IMR-90 (cell line): ENCODE measurements at regions not wholly inside any gene's neighbourhood (a gene's known extent, or its start where the extent isn't known, plus 50 kb on each side); places are given as distances from the start of the nearest gene placed in this dataset.

ENCODE experiments used
- ATAC-seq: fragments of 200-7000 bp; cut with Tn5 transposase; 2 replicates; pipeline ENCODE4 v1.9.1; 2020; ENCODE audit warnings: low read depth, mild to moderate bottlenecking, moderate library complexity
- BruUV-seq: library from RNA; stranded (reverse); fragments of 400-500 nt; replicated peaks from 2 replicates; lab custom pipeline; 2021; lab: Mats Ljungman, UMichigan
- CTCF ChIA-PET: fragments of 300-600 bp; formaldehyde crosslinking; extraction: SDS; loops from one replicate; lab custom pipeline; 2021; ENCODE audit warnings: antibody characterized with exemption; lab: Yijun Ruan, JAX
- POLR2A ChIA-PET: fragments of 300-600 bp; sonication (Branson Sonifier 250); formaldehyde crosslinking; loops from one replicate; lab custom pipeline; 2022; ENCODE audit warnings: antibody characterized with exemption; ENCODE audit not compliant: unreplicated experiment; lab: Charles Lee
- DNase-seq: peaks from one replicate; pipeline ENCODE4 v3.0.0; 2013
- H2AFZ ChIP-seq: replicated peaks from 2 replicates; pipeline ENCODE3; 2013; ENCODE audit warnings: low read length, mild to moderate bottlenecking; ENCODE audit not compliant: poor library complexity
- H2AK5ac ChIP-seq: 2 replicates; pipeline ENCODE4 v1.6.1; 2013; ENCODE audit warnings: low read depth, low read length, inconsistent platforms
- H2AK9ac ChIP-seq: replicated peaks from 2 replicates; pipeline ENCODE3; 2013; ENCODE audit warnings: mild to moderate bottlenecking, low read depth, low read length, moderate library complexity; ENCODE audit not compliant: poor library complexity
- H2BK120ac ChIP-seq: 2 replicates; pipeline ENCODE4 v1.6.1; 2013; ENCODE audit warnings: low read depth, low read length, inconsistent platforms
- H2BK15ac ChIP-seq: 3 replicates; pipeline ENCODE4 v1.6.1; 2013; ENCODE audit warnings: low read depth, low read length, inconsistent platforms
- H2BK20ac ChIP-seq: 2 replicates; pipeline ENCODE4 v1.6.1; 2013; ENCODE audit warnings: low read depth, mild to moderate bottlenecking, inconsistent platforms, low read length, moderate library complexity
- H2BK5ac ChIP-seq: 2 replicates; pipeline ENCODE4 v1.6.1; 2013; ENCODE audit warnings: mild to moderate bottlenecking, low read depth, low read length, inconsistent platforms; ENCODE audit not compliant: poor library complexity, severe bottlenecking
- H3K14ac ChIP-seq: replicated peaks from 2 replicates; pipeline ENCODE4 v1.6.1; 2013; ENCODE audit warnings: low read depth, low read length, inconsistent platforms
- H3K18ac ChIP-seq: 2 replicates; pipeline ENCODE4 v1.6.1; 2013; ENCODE audit warnings: low read depth, low read length, control low read depth
- H3K23ac ChIP-seq: 2 replicates; pipeline ENCODE4 v1.6.1; 2013; ENCODE audit warnings: low read depth, low read length, inconsistent platforms
- H3K27ac ChIP-seq: 2 replicates; pipeline ENCODE4 v1.5.1; 2013; ENCODE audit warnings: mild to moderate bottlenecking, control low read depth, low read length; ENCODE audit not compliant: insufficient read depth
- H3K27me3 ChIP-seq: 2 replicates; pipeline ENCODE4 v1.6.1; 2013; ENCODE audit warnings: low read length; ENCODE audit not compliant: control insufficient read depth, insufficient read depth
- H3K36me3 ChIP-seq: 2 replicates; pipeline ENCODE4 v1.6.1; 2013; ENCODE audit warnings: low read length, mixed read lengths; ENCODE audit not compliant: control insufficient read depth, insufficient read depth
- H3K4ac ChIP-seq: 2 replicates; pipeline ENCODE4 v1.6.1; 2013; ENCODE audit warnings: low read depth, low read length, inconsistent platforms
- H3K4me1 ChIP-seq: 2 replicates; pipeline ENCODE4 v1.6.1; 2013; ENCODE audit warnings: low read length, mixed read lengths; ENCODE audit not compliant: control insufficient read depth, insufficient read depth
- H3K4me2 ChIP-seq: 2 replicates; pipeline ENCODE4 v1.6.1; 2013; ENCODE audit warnings: low read depth, mild to moderate bottlenecking, control low read depth, low read length, moderate library complexity
- H3K4me3 ChIP-seq: 2 replicates; pipeline ENCODE4 v1.5.1; 2013; ENCODE audit warnings: low read depth, mild to moderate bottlenecking, control low read depth, low read length, moderate library complexity; ENCODE audit not compliant: insufficient read depth
- H3K56ac ChIP-seq: 2 replicates; pipeline ENCODE4 v1.6.1; 2013; ENCODE audit warnings: low read length, inconsistent platforms; ENCODE audit not compliant: insufficient read depth; ENCODE audit errors: extremely low read depth
- H3K79me1 ChIP-seq, 2 experiments: 2 replicates each; pipeline ENCODE4 v1.6.1; 2013; ENCODE audit warnings: low read length in 2 of 2, inconsistent platforms in 1 of 2, low read depth in 1 of 2
- H3K9ac ChIP-seq: 2 replicates; pipeline ENCODE4 v1.6.1; 2013; ENCODE audit warnings: low read depth, low read length, control low read depth
- H3K9me1 ChIP-seq: 2 replicates; pipeline ENCODE4 v1.6.1; 2013; ENCODE audit warnings: low read length, inconsistent platforms; ENCODE audit not compliant: insufficient read depth
- H3K9me3 ChIP-seq: 2 replicates; pipeline ENCODE4 v1.6.1; 2013; ENCODE audit warnings: low read length; ENCODE audit not compliant: control insufficient read depth, insufficient read depth
- H4K20me1 ChIP-seq: 2 replicates; pipeline ENCODE4 v1.6.1; 2013; ENCODE audit warnings: low read length, inconsistent platforms; ENCODE audit not compliant: insufficient read depth
- H4K5ac ChIP-seq: 2 replicates; pipeline ENCODE4 v1.6.1; 2013; ENCODE audit warnings: mild to moderate bottlenecking, low read depth, low read length, control low read depth
- H4K8ac ChIP-seq, 2 experiments: 2 replicates each; pipeline ENCODE4 v1.6.1; 2013; ENCODE audit warnings: low read depth in 2 of 2, low read length in 2 of 2, control low read depth in 1 of 2, inconsistent platforms in 1 of 2
- H4K91ac ChIP-seq: 2 replicates; pipeline ENCODE4 v1.6.1; 2013; ENCODE audit warnings: low read depth, low read length, inconsistent platforms; ENCODE audit not compliant: insufficient read depth
- BHLHE40 ChIP-seq: fragments of 150-350 bp; IDR thresholded peaks from 2 replicates; pipeline ENCODE4 v1.6.1; 2016; ENCODE audit warnings: mild to moderate bottlenecking, low read depth, low read length
- CEBPB ChIP-seq: IDR thresholded peaks from 2 replicates; pipeline ENCODE4 v1.6.1; 2012; ENCODE audit warnings: low read depth, low read length, improper control_type of control experiment
- CHD1 ChIP-seq: IDR thresholded peaks from 2 replicates; pipeline ENCODE4 v1.6.1; 2012; ENCODE audit warnings: low read depth, low read length, improper control_type of control experiment
- CTCF ChIP-seq: conservative IDR thresholded peaks from 2 replicates; pipeline ENCODE4 v1.5.1; 2012; ENCODE audit warnings: mild to moderate bottlenecking, low read depth, low read length, improper control_type of control experiment
- MAFK ChIP-seq: IDR thresholded peaks from 2 replicates; pipeline ENCODE4 v1.6.1; 2012; ENCODE audit warnings: low read depth, low read length, improper control_type of control experiment
- MAZ ChIP-seq: IDR thresholded peaks from 2 replicates; pipeline ENCODE4 v1.6.1; 2012; ENCODE audit warnings: low read depth, mild to moderate bottlenecking, low read length, improper control_type of control experiment, moderate library complexity, borderline replicate concordance
- MXI1 ChIP-seq: IDR thresholded peaks from 2 replicates; pipeline ENCODE4 v1.6.1; 2012; ENCODE audit warnings: low read depth, mild to moderate bottlenecking, low read length, moderate library complexity, borderline replicate concordance
- NFE2L2 ChIP-seq: fragments of 150-350 bp; IDR thresholded peaks from 2 replicates; pipeline ENCODE4 v1.6.1; 2016; ENCODE audit warnings: low read depth, mild to moderate bottlenecking, low read length
- POLR2A ChIP-seq: IDR thresholded peaks from 2 replicates; pipeline ENCODE4 v1.6.1; 2012; ENCODE audit warnings: mild to moderate bottlenecking, low read depth, low read length
- RAD21 ChIP-seq: IDR thresholded peaks from 2 replicates; pipeline ENCODE4 v1.6.1; 2012; ENCODE audit warnings: low read length, improper control_type of control experiment
- RCOR1 ChIP-seq: IDR thresholded peaks from 2 replicates; pipeline ENCODE4 v1.6.1; 2012; ENCODE audit warnings: mild to moderate bottlenecking, low read length, improper control_type of control experiment; ENCODE audit not compliant: insufficient replicate concordance
- RFX5 ChIP-seq: IDR thresholded peaks from 2 replicates; pipeline ENCODE4 v1.8.0; 2012; ENCODE audit warnings: low read depth, mild to moderate bottlenecking, low read length, moderate library complexity
- SMC3 ChIP-seq: fragments of 150-350 bp; IDR thresholded peaks from 2 replicates; pipeline ENCODE4 v1.6.1; 2016; ENCODE audit warnings: low read depth, mild to moderate bottlenecking, antibody characterized with exemption, low read length, moderate library complexity
- USF2 ChIP-seq: fragments of 150-350 bp; IDR thresholded peaks from 2 replicates; pipeline ENCODE4 v1.6.1; 2017; ENCODE audit warnings: mild to moderate bottlenecking, antibody characterized with exemption, low read length, low read depth
- WGBS, 2 experiments: methylation state at CpG; one replicate each; pipeline versions ENCODE4 v1.1.5 to v1.1.7; 2013; ENCODE audit warnings: missing lambda C conversion rate in 2 of 2; ENCODE audit not compliant: insufficient read length in 1 of 2; ENCODE audit errors: extremely low coverage in 2 of 2; 5-methylcytosine and 5-hydroxymethylcytosine counted together
- dilution Hi-C: fragments of 300-500 bp; cut with HindIII; formaldehyde crosslinking; loops from one replicate; pipeline ENCODE4 v1.14.3; 2018; ENCODE audit warnings: low sequenced_read_pairs; ENCODE audit not compliant: unreplicated experiment
- in situ Hi-C: fragments of 300-500 bp; cut with MboI; formaldehyde crosslinking; loops from 3 replicates; pipeline ENCODE4 v1.14.3; 2019; ENCODE audit warnings: low sequenced_read_pairs, inconsistent platforms, mixed read lengths
- intact Hi-C: fragments of 100-400 bp; cut with micrococcal nuclease; formaldehyde crosslinking; loops from 2 replicates; pipeline ENCODE4 v1.10.0; 2022

- CTCF ChIA-PET = no interaction called here
- WGBS, 2 experiments = 0% methylated on average over 1 of the region's 8 CpGs; no CpG with 5 or more reads in 1 of the 2 experiments
Observed at GRCh38 chr14:104519721-104520120, 59.8 kb upstream of the C14orf180 start.

More at GRCh38 chr14:104519721-104520120, 59.8 kb upstream of the C14orf180 start:
- no peak overlapping the region for H2AK9ac ChIP-seq
- no peak overlapping the region for H2BK20ac ChIP-seq
- H3K4me2 ChIP-seq = no peak overlapping the region
- H2AFZ ChIP-seq = no peak overlapping the region
- no peaks in the 10 kb centered on the region for H3K4me1 ChIP-seq
- no peak overlapping the region for H3K4me3 ChIP-seq
- intact Hi-C loops = no loop called here
- H3K18ac ChIP-seq = no peak overlapping the region
- in situ Hi-C loops = no loop called here
- DNase-seq (no peak), ATAC-seq (no peak)
- H3K23ac ChIP-seq = no peak overlapping the region
- no peak overlapping the region for H3K56ac ChIP-seq
- no peak overlapping the region for H3K4ac ChIP-seq
- H2BK120ac ChIP-seq = no peak overlapping the region
- BruUV-seq = no TSS peak
- no peaks in the 10 kb centered on the region for H3K9me1 ChIP-seq
- POLR2A ChIA-PET = no interaction called here
- H4K8ac ChIP-seq = no peak overlapping the region
- H4K5ac ChIP-seq = no peak overlapping the region
- H3K9me3 ChIP-seq = peaks cover 30% of the 10 kb centered on the region
- TF ChIP-seq CTCF (no peak), MAFK (no peak), RCOR1 (no peak), RFX5 (no peak), CHD1 (no peak), MAZ (no peak), BHLHE40 (no peak), NFE2L2 (no peak), RAD21 (no peak), SMC3 (no peak), POLR2A (no peak), MXI1 (no peak), USF2 (no peak), CEBPB (no peak)
- dilution Hi-C loops = no loop called here
- H3K36me3 ChIP-seq = no peaks in the 10 kb centered on the region
- H3K14ac ChIP-seq = no peak overlapping the region
- no peak overlapping the region for H2AK5ac ChIP-seq
- H3K9ac ChIP-seq = no peak overlapping the region
- no peak overlapping the region for H4K91ac ChIP-seq
- H3K79me1 ChIP-seq = no peaks in the 10 kb centered on the region
- H4K20me1 ChIP-seq = no peaks in the 10 kb centered on the region
- H3K27me3 ChIP-seq = no peaks in the 10 kb centered on the region
- H2BK5ac ChIP-seq = no peak overlapping the region
- H3K27ac ChIP-seq = no peak overlapping the region
- H2BK15ac ChIP-seq = no peak overlapping the region
